Upper lobe of right lung (tissue), 1 donor: ENCODE measurements at regions not wholly inside any gene's neighbourhood (a gene's known extent, or its start where the extent isn't known, plus 50 kb on each side); places are given as distances from the start of the nearest gene placed in this dataset.
A peak's percentile ranks its signal among the peaks of the same experiment; 100 is the strongest.

ENCODE experiments used
- ATAC-seq: fragments of 200-7000 bp; cut with Tn5 transposase; one replicate; pipeline ENCODE4 v1.9.1; 2020; ENCODE audit warnings: mild to moderate bottlenecking, moderate library complexity
- DNase-seq: peaks from one replicate; pipeline ENCODE4 v3.0.0-alpha.2; 2020
- H3K27ac ChIP-seq: fragments of 200-600 bp; one replicate; pipeline ENCODE4 v1.8.0; 2022
- H3K27me3 ChIP-seq: fragments of 200-600 bp; one replicate; pipeline ENCODE4 v1.8.0; 2022; ENCODE audit warnings: mild to moderate bottlenecking
- H3K36me3 ChIP-seq: fragments of 200-600 bp; one replicate; pipeline ENCODE4 v1.8.0; 2022
- H3K4me1 ChIP-seq: fragments of 200-600 bp; one replicate; pipeline ENCODE4 v1.8.0; 2022
- H3K4me3 ChIP-seq: fragments of 200-600 bp; one replicate; pipeline ENCODE4 v1.8.0; 2022; ENCODE audit warnings: mild to moderate bottlenecking
- H3K9me3 ChIP-seq: fragments of 200-600 bp; one replicate; pipeline ENCODE4 v1.8.0; 2022
- intact Hi-C: fragments of 100-400 bp; cut with DNase I; formaldehyde crosslinking; loops from one replicate; pipeline ENCODE4 v1.11.0; 2022
- TF ChIP-seq, protein P1 (sequence below): fragments of 200-600 bp; IDR thresholded peaks from one replicate; pipeline ENCODE4 v1.8.0; 2022; ENCODE audit warnings: antibody characterized with exemption
- donor health status: DM: no; HTN: yes; CAD: no; lungs with severe emphysema.

DNA sequence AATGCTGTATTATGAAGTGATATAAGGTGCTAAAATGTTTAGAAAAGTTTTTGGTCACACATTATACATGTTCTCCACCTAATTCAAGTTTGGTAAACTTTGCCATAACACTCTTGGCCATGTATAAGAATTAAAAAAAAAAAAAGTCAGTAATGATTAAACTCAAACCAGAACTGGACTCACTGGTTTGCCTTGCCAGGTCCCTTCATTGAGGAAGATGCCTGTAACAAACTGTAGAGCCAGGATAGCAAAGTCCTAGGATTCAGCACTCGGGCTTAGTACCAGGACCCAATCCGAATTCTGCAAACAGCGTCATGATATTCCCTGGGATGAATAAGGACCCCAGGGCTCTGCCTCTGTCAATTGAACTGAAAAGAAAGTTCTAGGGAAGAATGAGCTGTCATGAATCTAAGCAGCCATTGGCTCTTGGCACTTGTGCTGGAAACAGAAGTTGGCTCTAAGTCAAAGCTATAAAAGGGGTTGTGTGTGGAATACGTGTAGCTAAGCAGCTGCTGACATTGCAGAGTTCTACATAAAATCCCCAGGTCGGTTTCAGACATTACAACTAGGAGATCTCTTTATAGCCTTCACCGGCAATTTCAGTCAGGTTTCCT lies 216.9 kb downstream of the C7orf25 start:
- Histone ChIP-seq H3K9me3 (no peaks in the 10 kb centered on the region), H3K27ac (no peak overlapping the region), H3K4me1 (no peaks in the 10 kb centered on the region), H3K4me3 (no peak overlapping the region), H3K27me3 (no peaks in the 10 kb centered on the region), H3K36me3 (no peaks in the 10 kb centered on the region)
- ATAC-seq (no peak), DNase-seq (no peak)
- intact Hi-C loops = no loop called here
- TF ChIP-seq, protein P1, sequence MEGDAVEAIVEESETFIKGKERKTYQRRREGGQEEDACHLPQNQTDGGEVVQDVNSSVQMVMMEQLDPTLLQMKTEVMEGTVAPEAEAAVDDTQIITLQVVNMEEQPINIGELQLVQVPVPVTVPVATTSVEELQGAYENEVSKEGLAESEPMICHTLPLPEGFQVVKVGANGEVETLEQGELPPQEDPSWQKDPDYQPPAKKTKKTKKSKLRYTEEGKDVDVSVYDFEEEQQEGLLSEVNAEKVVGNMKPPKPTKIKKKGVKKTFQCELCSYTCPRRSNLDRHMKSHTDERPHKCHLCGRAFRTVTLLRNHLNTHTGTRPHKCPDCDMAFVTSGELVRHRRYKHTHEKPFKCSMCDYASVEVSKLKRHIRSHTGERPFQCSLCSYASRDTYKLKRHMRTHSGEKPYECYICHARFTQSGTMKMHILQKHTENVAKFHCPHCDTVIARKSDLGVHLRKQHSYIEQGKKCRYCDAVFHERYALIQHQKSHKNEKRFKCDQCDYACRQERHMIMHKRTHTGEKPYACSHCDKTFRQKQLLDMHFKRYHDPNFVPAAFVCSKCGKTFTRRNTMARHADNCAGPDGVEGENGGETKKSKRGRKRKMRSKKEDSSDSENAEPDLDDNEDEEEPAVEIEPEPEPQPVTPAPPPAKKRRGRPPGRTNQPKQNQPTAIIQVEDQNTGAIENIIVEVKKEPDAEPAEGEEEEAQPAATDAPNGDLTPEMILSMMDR = no peak

DNA sequence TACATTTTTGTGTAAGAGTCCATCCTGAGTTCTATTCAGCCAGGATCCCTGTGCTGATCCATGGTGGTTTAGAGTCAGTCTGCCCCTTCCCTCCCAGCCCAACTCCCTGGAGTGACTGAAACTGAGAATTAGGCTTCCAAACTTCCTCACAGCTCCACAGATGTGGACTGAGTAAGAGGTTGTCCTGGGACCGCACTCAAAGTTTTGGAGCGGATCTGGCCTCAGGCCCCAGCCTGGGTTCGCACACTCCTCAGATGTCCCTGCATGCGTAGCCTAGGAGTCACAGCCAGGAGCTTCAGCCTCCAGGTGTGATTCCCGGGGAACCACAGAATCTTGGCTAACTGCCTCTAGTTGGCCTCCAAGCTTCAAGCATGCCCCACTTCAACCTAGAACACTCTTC lies 218.1 kb downstream of the C7orf25 start:
- no peak overlapping the region for H3K4me3 ChIP-seq
- intact Hi-C loops = no loop called here
- DNase-seq (no peak), ATAC-seq (no peak)
- no peaks in the 10 kb centered on the region for H3K4me1 ChIP-seq
- H3K36me3 ChIP-seq = no peaks in the 10 kb centered on the region
- TF ChIP-seq, protein P1 = no peak
- no peaks in the 10 kb centered on the region for H3K27me3 ChIP-seq
- no peaks in the 10 kb centered on the region for H3K9me3 ChIP-seq
- H3K27ac ChIP-seq = no peak overlapping the region

DNA sequence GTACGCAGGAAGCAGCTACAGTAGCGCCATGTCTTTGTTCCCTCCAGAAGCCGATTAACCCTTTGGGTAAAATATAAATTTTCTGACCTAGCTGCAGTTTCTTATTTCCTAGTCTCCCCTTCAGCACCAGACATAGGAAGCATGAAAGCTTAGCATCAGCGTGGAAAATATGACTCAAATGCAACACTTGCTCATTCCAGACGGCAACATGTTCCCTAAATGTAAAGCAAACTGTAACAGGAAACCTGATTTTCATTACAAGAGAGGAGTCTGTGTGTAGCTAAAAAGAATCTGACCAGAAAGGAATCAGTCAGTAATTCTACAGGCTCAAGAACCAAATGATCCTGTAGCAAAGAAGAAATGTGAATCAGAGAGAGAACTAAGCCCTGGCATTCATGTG lies 219.2 kb downstream of the C7orf25 start:
- ATAC-seq (no peak), DNase-seq (no peak)
- intact Hi-C loops = no loop called here
- Histone ChIP-seq H3K4me1 (no peaks in the 10 kb centered on the region), H3K27ac (no peak overlapping the region), H3K36me3 (no peaks in the 10 kb centered on the region), H3K9me3 (no peaks in the 10 kb centered on the region), H3K4me3 (no peak overlapping the region), H3K27me3 (no peaks in the 10 kb centered on the region)
- TF ChIP-seq, protein P1 = no peak

DNA sequence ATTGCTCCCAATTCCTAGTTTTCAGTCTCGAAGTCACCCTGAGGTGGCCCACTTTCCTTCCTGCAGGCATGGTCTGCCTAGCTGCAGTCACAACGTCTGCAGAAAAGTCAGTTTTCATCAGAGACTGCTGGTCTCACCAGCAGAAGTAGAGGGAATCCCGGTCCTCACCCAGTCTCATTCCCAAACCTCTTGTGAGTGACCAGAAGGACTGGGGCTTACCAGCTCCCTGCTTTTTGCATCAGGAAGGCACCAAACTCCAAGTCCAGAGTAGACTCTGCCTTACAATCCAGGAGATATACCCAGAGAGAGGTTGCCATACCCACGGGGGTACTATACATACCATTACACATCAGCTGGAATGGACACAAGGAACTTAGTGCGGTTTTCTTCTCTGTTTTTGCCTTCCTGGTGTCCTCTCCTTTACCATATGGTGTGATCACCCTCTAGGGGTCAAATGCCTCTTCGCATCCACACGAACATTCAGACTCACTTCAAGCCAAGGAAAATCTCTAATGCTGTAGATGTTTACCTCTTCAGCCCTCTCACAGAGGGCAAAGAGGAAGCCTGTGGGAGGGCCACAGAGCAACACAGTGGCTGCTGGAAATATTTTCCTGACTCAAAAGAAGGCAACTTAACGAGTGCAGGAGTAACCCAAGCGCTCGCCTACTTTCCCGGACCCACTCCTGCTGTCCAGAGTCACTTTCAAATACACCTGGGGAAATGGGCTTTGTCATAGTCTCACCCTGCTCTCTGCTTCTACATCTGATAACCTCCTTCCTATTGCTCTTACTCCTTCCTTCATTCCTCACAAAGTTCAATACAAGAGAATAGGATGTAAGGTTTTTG lies 220.9 kb downstream of the C7orf25 start:
- H3K27ac ChIP-seq = no peak overlapping the region
- no peak overlapping the region for H3K4me3 ChIP-seq
- TF ChIP-seq, protein P1 = peak; percentile 45
- ATAC-seq (peak; percentile 76), DNase-seq (no peak)
- no peaks in the 10 kb centered on the region for H3K9me3 ChIP-seq
- no peaks in the 10 kb centered on the region for H3K36me3 ChIP-seq
- intact Hi-C loops = no loop called here
- H3K27me3 ChIP-seq = no peaks in the 10 kb centered on the region
- H3K4me1 ChIP-seq = no peaks in the 10 kb centered on the region

DNA sequence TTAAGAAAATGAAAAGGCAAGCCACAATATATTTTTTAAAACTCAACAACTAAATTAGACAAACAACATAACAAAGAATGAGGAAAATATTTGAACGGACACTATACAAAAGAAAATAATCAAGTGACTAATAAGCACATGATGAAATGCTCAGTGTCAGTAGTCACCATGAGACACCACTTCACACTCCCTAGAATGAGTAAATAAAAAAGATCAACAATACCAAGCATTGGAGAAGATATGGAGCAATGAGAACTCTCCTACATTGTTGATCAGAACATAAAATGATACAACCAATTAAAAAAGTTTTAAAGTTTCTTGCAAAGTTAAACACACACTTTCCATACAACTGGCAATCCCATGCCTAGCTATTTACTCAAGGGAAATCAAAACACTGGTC lies 222.2 kb downstream of the C7orf25 start:
- Histone ChIP-seq H3K9me3 (no peaks in the 10 kb centered on the region), H3K27ac (no peak overlapping the region), H3K4me3 (no peak overlapping the region), H3K36me3 (no peaks in the 10 kb centered on the region), H3K4me1 (no peaks in the 10 kb centered on the region), H3K27me3 (no peaks in the 10 kb centered on the region)
- intact Hi-C loops = no loop called here
- TF ChIP-seq, protein P1 = no peak
- DNase-seq (no peak), ATAC-seq (no peak)
